Omental fat pad (tissue), 3 donors: ENCODE measurements at regions not wholly inside any gene's neighbourhood (a gene's known extent, or its start where the extent isn't known, plus 50 kb on each side); places are given as distances from the start of the nearest gene placed in this dataset.

Experiments
- ATAC-seq: fragments of 150-250 bp; one replicate; pipeline ENCODE4 v1.9.1; 2016; ENCODE audit warnings: mild to moderate bottlenecking, moderate library complexity; ENCODE audit not compliant: low FRiP score
- DNase-seq: peaks from one replicate; pipeline ENCODE4 v3.0.0-alpha.2; 2019; ENCODE audit warnings: low spot score
- CTCF ChIP-seq, 3 donors: fragments of 450-650 bp; IDR thresholded peaks; one replicate each; pipeline ENCODE4 v1.5.1; 2016 to 2017; ENCODE audit warnings: antibody characterized with exemption in 3 of 3, mild to moderate bottlenecking in 3 of 3, moderate library complexity in 2 of 3

- DNase-seq: no peak
- TF ChIP-seq CTCF (IDR thresholded peaks at IDR 0.05): no peak
- no peak for ATAC-seq
Observed at GRCh38 chr7:27299861-27300260, 57.3 kb downstream of the EVX1 start.

- DNase-seq (no peak), ATAC-seq (no peak)
- TF ChIP-seq CTCF (IDR thresholded peaks at IDR 0.05): no peak
Observed at GRCh38 chr7:27300421-27300820, 57.8 kb downstream of the EVX1 start.

GRCh38 chr7:27302590-27302989, 60.0 kb downstream of the EVX1 start:
- DNase-seq (no peak), ATAC-seq (no peak)
- no peak for TF ChIP-seq CTCF (IDR thresholded peaks at IDR 0.05)

- ATAC-seq (no peak), DNase-seq (no peak)
- TF ChIP-seq CTCF (IDR thresholded peaks at IDR 0.05): no peak
Observed at GRCh38 chr7:27303026-27303425, 60.4 kb downstream of the EVX1 start.

GRCh38 chr7:27305854-27306253, 63.3 kb downstream of the EVX1 start:
- no peak for ATAC-seq
- no peak for DNase-seq
- TF ChIP-seq CTCF (IDR thresholded peaks at IDR 0.05): no peak

GRCh38 chr7:27312820-27313219, 70.2 kb downstream of the EVX1 start:
- ATAC-seq: no peak
- no peak for TF ChIP-seq CTCF (IDR thresholded peaks at IDR 0.05)
- DNase-seq: no peak

- no peak for TF ChIP-seq CTCF (IDR thresholded peaks at IDR 0.05)
- ATAC-seq (no peak), DNase-seq (no peak)
Observed at GRCh38 chr7:27314111-27314510, 71.5 kb downstream of the EVX1 start.
